HG02588 (cell line): ENCODE measurements at regions not wholly inside any gene's neighbourhood (a gene's known extent, or its start where the extent isn't known, plus 50 kb on each side); places are given as distances from the start of the nearest gene placed in this dataset.

Experiments
- ATAC-seq: cut with Tn5 transposase; IDR thresholded peaks from one replicate; pipeline ENCODE4 v1.9.1; 2021; ENCODE audit warnings: mild to moderate bottlenecking, moderate library complexity; ENCODE audit not compliant: unreplicated experiment

GRCh38 chr2:40896358-40896757 lies 444.5 kb upstream of the SLC8A1 start:
- no peak for ATAC-seq

GRCh38 chr2:40914666-40915065 lies 462.8 kb upstream of the SLC8A1 start:
- ATAC-seq = no peak

- no peak for ATAC-seq
These were observed 463.8 kb upstream of the SLC8A1 start for GRCh38 chr2:40915651-40916050.

GRCh38 chr2:40935349-40935748 lies 483.5 kb upstream of the SLC8A1 start:
- no peak for ATAC-seq

DNA sequence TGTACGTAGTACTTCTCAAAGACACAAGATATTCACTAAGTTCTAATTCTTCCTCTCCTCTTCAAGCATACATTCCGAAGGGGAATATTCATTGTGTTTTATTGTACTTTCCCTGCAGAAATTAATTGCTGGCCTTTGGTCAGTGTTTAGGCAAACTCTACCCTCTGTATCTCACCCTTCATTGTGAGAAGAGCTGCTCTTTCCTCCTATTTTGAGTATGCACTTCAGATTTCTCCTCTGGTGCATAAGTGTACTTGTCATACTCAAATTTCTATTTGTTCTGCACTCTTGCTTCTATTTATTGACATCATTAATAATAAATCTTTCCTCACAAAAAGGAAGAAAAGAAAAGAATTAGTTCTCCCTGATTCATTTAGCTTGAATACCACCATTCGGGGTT lies 485.4 kb upstream of the SLC8A1 start:
- no peak for ATAC-seq

GRCh38 chr2:40953341-40953740 lies 501.5 kb upstream of the SLC8A1 start:
- ATAC-seq = no peak

- no peak for ATAC-seq
These were observed 503.2 kb upstream of the SLC8A1 start for GRCh38 chr2:40955042-40955441.

DNA sequence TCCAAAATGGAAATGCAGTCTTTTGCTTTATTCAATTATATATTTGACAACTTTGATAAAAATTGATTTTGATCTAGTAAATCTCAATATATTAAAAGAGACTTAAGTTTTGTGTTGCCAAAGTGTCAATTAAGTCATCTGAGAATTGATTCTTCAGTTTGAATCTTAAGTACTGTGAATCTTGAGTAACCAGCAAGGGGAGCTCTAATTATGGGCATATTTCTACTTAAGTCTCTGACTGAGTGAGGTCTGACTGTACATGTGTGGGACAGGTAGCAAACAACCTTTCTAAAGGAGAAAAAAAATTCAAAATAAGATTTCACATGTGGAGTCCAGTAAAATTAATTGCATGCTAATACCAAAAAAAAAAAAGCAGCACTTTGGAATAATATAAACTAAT lies 503.7 kb upstream of the SLC8A1 start:
- no peak for ATAC-seq

DNA sequence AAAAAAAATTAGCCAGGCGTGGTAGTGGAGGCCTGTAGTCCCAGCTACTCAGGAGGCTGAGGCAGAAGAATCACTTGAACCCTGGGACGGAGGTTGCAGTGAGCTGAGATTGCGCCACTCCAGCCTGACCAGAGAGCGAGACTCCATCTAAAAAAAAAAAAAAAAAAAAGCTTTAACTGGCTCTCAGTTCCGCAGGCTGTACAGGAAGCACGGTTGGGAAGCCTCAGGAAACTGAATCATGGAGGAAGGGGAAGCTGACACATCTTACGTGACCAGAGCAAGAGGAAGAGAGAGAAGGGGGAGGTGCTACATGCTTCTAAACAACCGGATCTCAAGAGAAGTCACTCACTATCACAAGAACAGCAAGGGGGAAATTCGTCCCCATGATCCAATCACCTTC lies 505.6 kb upstream of the SLC8A1 start:
- ATAC-seq = no peak

DNA sequence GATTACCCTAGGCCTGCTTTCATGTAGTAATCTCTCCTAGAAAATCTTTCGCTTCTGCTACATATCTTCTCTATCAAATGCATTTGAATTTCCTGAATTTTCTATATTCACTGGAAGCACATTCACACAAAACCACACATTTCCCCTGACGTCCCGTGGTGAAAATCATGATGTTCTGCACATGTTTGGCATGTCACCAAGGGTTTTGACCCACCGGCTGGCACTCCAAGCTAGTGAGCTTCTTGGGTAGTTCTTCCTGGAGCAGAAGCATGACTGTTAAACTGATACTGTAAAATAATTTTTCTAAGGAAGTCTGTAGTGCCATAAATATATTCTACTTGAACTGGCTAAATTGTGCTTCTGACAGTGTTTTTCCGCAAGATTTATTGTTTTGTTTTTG lies 510.1 kb upstream of the SLC8A1 start:
- ATAC-seq = no peak

GRCh38 chr2:40964509-40965250 lies 512.8 kb upstream of the SLC8A1 start:
- no peak for ATAC-seq

DNA sequence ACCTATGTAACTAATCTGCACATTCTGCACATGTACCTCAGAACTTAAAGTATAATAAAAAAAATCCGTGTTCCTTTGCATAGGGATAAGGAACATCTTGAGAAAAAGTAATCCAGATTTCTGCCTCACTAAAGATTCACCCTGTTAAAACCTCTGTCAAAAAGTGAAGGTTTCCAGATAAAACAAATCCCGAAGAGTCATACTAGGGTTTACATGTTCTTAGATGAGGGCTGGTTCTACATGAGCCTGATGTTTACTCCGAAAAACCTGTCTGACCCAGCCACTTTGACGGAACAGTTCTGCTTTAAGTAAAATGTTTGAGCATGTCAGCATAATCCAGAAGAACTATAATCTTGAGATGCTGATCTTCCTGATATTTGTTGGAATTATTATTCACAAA lies 515.6 kb upstream of the SLC8A1 start:
- no peak for ATAC-seq

DNA sequence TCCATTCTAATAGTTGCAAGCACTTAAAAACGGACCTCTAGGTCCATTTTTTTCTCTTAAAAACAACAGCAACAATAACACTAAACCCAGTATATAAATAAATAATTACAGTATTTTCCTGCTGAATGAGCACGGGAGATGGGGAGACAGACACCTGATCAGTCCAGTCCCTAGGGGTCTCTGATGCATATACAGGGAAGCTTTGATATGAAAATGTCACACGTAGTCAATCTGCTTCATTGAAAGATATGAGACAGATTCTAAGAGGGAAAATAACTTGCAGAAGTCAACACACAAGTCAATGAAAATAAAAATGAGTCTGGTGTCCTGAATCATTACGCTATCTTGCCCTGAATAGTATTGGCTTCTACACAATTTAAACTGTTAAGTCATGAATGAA lies 523.3 kb upstream of the SLC8A1 start:
- ATAC-seq = no peak

DNA sequence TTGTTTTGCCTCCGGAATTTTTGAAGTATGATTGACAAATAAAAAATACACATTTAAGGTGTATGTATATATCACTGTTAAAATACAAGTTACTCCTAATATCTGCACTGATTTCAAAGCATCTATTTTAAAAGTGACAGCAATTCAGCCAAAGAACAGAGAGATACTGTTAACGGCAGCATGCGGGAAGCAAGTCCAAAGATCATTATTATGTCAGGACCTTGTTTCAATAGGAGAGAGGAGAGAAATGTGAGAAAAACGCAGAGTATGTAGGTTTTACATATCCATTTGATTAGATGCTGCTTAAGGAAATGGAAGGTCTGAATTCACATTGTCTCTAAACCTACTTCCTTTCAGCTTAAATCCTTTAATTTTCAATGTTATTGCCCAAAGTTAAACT lies 545.5 kb upstream of the SLC8A1 start:
- no peak for ATAC-seq

DNA sequence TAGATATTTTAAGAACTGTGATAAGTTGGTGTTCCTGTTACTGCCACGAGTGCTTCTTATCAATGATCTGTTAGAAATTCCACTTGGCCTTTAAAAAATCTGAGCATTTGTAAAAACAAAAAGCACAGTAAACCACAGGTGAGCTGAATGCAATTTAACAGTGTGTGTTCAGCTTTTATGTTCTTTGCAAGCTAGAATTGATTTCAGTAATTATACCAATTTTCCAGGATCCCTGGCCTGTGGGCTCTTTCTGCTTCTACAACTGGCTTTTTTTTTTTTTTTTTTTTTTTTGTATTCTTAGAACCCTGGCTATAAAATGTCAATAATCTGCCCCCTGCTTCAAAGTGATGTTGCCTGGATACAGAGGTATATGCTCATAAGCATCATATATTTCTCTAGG lies 548.5 kb upstream of the SLC8A1 start:
- ATAC-seq = no peak

DNA sequence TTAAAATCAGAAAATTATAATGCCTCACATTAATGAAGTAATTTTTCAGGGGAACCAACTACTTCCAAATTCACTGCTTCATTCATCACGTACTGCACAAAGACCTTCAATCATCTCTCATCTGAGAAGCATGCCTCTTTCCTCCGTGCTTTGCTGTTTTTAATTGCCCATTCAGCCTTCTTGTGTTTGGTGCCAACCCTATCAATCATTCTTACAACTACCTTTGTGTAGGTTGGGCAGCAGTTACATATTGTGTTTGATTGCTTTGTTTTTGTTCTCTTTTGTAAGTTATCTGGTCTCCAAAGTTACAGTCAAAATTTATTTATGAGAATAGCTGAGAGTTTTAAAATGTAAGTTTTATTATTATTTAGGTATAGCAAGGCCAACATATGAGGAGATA lies 549.0 kb upstream of the SLC8A1 start:
- no peak for ATAC-seq

GRCh38 chr2:41004700-41005099 lies 552.8 kb upstream of the SLC8A1 start:
- no peak for ATAC-seq

DNA sequence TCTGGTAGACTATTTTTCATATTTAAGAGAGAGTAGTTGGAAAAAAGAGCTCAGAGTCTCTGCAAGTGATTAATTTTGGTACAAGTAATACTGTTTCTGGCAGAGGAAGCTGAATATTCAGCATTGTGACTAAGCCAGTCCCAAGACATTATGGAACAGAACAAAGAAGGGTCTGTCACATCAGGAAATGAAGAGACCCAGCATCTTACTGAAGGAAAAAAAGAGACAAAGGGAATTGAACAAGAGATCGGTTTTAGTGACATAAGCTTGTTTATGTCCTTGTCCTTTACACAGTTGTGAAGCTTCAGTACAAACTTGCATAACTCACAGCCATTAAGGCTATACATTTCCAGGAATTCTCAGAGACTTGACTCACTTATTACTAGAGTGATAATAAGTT lies 568.5 kb upstream of the SLC8A1 start:
- no peak for ATAC-seq

GRCh38 chr2:41024816-41025215 lies 572.9 kb upstream of the SLC8A1 start:
- no peak for ATAC-seq

- ATAC-seq = peak; percentile 92
These were observed 574.7 kb upstream of the SLC8A1 start for GRCh38 chr2:41026613-41027012.

DNA sequence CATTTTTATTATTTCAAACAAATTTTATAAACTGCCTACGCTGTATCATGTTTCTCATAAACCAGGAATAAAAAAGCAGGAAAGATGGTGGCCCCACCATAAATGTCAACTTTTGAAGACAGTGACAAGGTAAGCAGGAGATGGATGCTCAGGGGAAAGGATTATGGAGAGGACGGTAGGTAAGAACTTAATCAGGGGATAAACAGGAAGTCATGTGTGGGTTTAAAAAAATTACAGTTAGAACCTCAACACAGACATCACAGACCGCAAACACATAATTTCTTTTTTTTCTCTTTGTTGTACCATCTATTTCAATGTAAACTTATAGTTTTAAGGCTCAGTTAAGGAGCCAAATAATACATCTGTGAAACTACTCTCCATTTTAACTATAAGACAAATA lies 575.2 kb upstream of the SLC8A1 start:
- no peak for ATAC-seq

- ATAC-seq = no peak
These were observed 579.4 kb upstream of the SLC8A1 start for GRCh38 chr2:41031282-41031681.

- no peak for ATAC-seq
These were observed 580.8 kb upstream of the SLC8A1 start for GRCh38 chr2:41032715-41033114.
